Activated naive CD8-positive, alpha-beta T cell treated with anti-CD3 and anti-CD28 coated beads, Interleukin-2, amount 10 ng/mL, durations not matched to agents 7 days and 5 days (primary cell): ENCODE measurements at regions not wholly inside any gene's neighbourhood (a gene's known extent, or its start where the extent isn't known, plus 50 kb on each side); places are given as distances from the start of the nearest gene placed in this dataset.
"Not testable (repeated sequence)": the region's sequence is repeated elsewhere in the genome, so short reads cannot be mapped to it uniquely, and the experiment has no call there.

ENCODE experiments used
- ATAC-seq: fragments of 150-1000 bp; cut with Tn5 transposase; one replicate; pipeline ENCODE4 v1.10.0; 2021; ENCODE audit warnings: low read depth, moderate library complexity
- POLR2A ChIA-PET: fragments of 350-600 bp; sonication (Branson Sonifier 250); formaldehyde crosslinking; loops from one replicate; lab custom pipeline; 2021; ENCODE audit warnings: antibody characterized with exemption; lab: Charles Lee
- DNase-seq: peaks from one replicate; pipeline ENCODE4 v3.0.0; 2021
- H3K27ac Mint-ChIP-seq: one replicate; pipeline ENCODE4 v1.8.0; 2022; ENCODE audit warnings: mild to moderate bottlenecking, mixed read lengths
- H3K27me3 Mint-ChIP-seq: one replicate; pipeline ENCODE4 v1.8.0; 2022; ENCODE audit warnings: mild to moderate bottlenecking, moderate library complexity, mixed read lengths
- H3K36me3 Mint-ChIP-seq: one replicate; pipeline ENCODE4 v1.8.0; 2021; ENCODE audit warnings: mild to moderate bottlenecking, mixed read lengths
- H3K4me1 Mint-ChIP-seq: one replicate; pipeline ENCODE4 v1.8.0; 2021; ENCODE audit warnings: mixed read lengths
- H3K4me3 Mint-ChIP-seq: one replicate; pipeline ENCODE4 v1.8.0; 2022; ENCODE audit warnings: mild to moderate bottlenecking, moderate library complexity, mixed read lengths
- H3K9me3 Mint-ChIP-seq: one replicate; pipeline ENCODE4 v1.8.0; 2021; ENCODE audit warnings: mixed read lengths

- ATAC-seq, DNase-seq, H3K36me3 Mint-ChIP-seq, H3K27ac Mint-ChIP-seq, H3K9me3 Mint-ChIP-seq, H3K27me3 Mint-ChIP-seq, H3K4me3 Mint-ChIP-seq, POLR2A ChIA-PET, H3K4me1 Mint-ChIP-seq: not testable (repeated sequence)
These were observed 4446.4 kb upstream of the TPTE start for GRCh38 chr21:6074935-6075334.

GRCh38 chr21:6075627-6076208, 4445.7 kb upstream of the TPTE start:
- POLR2A ChIA-PET, H3K4me3 Mint-ChIP-seq, H3K9me3 Mint-ChIP-seq, DNase-seq, H3K36me3 Mint-ChIP-seq, ATAC-seq, H3K4me1 Mint-ChIP-seq, H3K27me3 Mint-ChIP-seq, H3K27ac Mint-ChIP-seq: not testable (repeated sequence)

- H3K9me3 Mint-ChIP-seq, POLR2A ChIA-PET, H3K4me1 Mint-ChIP-seq, DNase-seq, H3K27me3 Mint-ChIP-seq, H3K4me3 Mint-ChIP-seq, ATAC-seq, H3K36me3 Mint-ChIP-seq, H3K27ac Mint-ChIP-seq: not testable (repeated sequence)
These were observed 4444.0 kb upstream of the TPTE start for GRCh38 chr21:6077358-6077757.

- H3K9me3 Mint-ChIP-seq, DNase-seq, POLR2A ChIA-PET, ATAC-seq, H3K4me1 Mint-ChIP-seq, H3K36me3 Mint-ChIP-seq, H3K27ac Mint-ChIP-seq, H3K4me3 Mint-ChIP-seq, H3K27me3 Mint-ChIP-seq: not testable (repeated sequence)
These were observed 4442.5 kb upstream of the TPTE start for GRCh38 chr21:6078902-6079301.

- H3K36me3 Mint-ChIP-seq, H3K9me3 Mint-ChIP-seq, H3K27me3 Mint-ChIP-seq, POLR2A ChIA-PET, DNase-seq, H3K4me1 Mint-ChIP-seq, H3K4me3 Mint-ChIP-seq, H3K27ac Mint-ChIP-seq: not testable (repeated sequence)
- peak; percentile 51 for ATAC-seq
These were observed 4440.3 kb upstream of the TPTE start for GRCh38 chr21:6080941-6081655.

DNA sequence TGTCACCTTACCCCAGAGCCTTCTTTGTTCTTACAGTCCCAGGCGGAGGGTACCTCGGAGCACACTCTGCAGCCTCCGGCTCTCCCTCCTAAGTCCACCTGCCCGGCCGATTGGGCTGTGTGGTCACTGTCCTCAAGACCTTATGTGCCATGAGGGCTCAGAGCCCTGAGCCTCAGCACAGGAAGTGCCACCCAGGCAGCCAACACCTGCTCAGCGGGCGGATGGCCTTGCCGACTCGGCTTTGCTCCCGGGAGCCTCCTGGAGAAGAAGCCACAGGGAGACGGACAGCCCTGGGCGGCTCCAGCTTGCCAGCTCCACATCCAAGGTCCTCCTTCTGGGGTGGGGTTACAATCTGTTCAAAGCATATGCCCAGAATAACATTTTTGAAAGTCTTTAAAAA, 4439.2 kb upstream of the TPTE start:
- DNase-seq, H3K27ac Mint-ChIP-seq, H3K27me3 Mint-ChIP-seq, ATAC-seq, POLR2A ChIA-PET, H3K4me1 Mint-ChIP-seq, H3K9me3 Mint-ChIP-seq, H3K4me3 Mint-ChIP-seq, H3K36me3 Mint-ChIP-seq: not testable (repeated sequence)

- DNase-seq, H3K36me3 Mint-ChIP-seq, H3K27ac Mint-ChIP-seq, H3K4me3 Mint-ChIP-seq, H3K27me3 Mint-ChIP-seq, H3K9me3 Mint-ChIP-seq, POLR2A ChIA-PET, ATAC-seq, H3K4me1 Mint-ChIP-seq: not testable (repeated sequence)
These were observed 4437.7 kb upstream of the TPTE start for GRCh38 chr21:6083574-6084120.

GRCh38 chr21:6086038-6086437, 4435.3 kb upstream of the TPTE start:
- H3K4me1 Mint-ChIP-seq, H3K27ac Mint-ChIP-seq, ATAC-seq, H3K36me3 Mint-ChIP-seq, H3K9me3 Mint-ChIP-seq, POLR2A ChIA-PET, H3K27me3 Mint-ChIP-seq, DNase-seq, H3K4me3 Mint-ChIP-seq: not testable (repeated sequence)

- H3K27ac Mint-ChIP-seq, H3K9me3 Mint-ChIP-seq, ATAC-seq, H3K4me1 Mint-ChIP-seq, H3K36me3 Mint-ChIP-seq, POLR2A ChIA-PET, DNase-seq, H3K27me3 Mint-ChIP-seq, H3K4me3 Mint-ChIP-seq: not testable (repeated sequence)
These were observed 4433.7 kb upstream of the TPTE start for GRCh38 chr21:6087579-6088178.

- POLR2A ChIA-PET, H3K36me3 Mint-ChIP-seq, ATAC-seq, H3K9me3 Mint-ChIP-seq, H3K4me3 Mint-ChIP-seq, H3K4me1 Mint-ChIP-seq, DNase-seq, H3K27me3 Mint-ChIP-seq, H3K27ac Mint-ChIP-seq: not testable (repeated sequence)
These were observed 4431.0 kb upstream of the TPTE start for GRCh38 chr21:6090286-6090908.

DNA sequence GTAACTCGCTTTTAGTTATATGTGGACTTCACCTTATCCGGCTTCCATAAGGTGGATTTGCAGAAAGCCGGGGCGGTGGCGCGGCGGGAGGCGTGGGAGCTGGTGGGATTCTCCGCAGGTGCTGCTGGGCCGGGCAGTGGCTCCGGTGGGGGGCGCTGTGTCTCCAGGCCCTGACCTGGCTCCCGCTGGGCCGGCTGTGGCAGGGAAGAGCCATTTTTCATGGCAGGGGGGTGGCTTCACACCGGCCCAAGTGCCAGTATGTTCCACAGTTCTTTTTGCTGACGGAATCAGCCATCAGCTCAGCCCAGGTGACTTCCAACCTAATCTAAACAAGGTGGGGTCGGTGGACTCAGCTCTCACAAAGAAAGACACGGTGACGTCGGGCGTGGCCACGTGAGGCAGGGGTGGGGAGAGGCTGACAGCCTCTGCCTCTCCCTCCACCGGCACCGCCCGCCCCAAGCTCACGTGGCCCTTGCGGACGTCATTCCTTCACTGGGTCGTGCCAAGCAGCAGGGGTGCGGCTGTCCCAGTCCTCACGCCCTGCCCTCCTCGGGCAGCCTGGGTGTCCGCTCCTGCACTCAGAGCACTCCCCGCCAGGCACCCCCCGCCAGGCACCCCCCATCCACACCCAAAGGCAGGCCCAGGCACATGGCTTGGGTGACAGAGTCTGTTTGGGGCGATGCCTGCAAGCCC, 4429.9 kb upstream of the TPTE start:
- H3K27ac Mint-ChIP-seq, H3K36me3 Mint-ChIP-seq, DNase-seq, H3K4me3 Mint-ChIP-seq, POLR2A ChIA-PET, H3K27me3 Mint-ChIP-seq, H3K4me1 Mint-ChIP-seq, ATAC-seq, H3K9me3 Mint-ChIP-seq: not testable (repeated sequence)

DNA sequence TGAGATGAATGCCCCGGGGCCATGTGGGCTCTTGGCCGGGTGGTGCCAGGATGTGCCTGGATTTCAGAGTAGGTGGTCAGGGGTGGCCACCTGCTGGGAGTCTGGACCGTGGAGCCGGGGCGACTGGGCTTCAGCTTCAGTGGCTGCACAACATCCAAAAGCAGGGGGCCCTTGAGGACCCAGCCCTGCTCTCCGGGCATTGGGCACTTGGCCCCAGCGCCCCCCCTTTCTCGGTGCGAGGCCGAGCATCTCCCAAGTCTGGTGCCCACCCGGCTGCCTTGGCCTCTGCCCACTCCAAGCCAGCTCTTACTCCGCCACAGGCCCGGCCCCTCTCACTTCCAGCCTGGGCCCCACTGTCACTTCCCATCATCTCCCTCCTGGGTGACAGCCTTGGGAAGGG, 4429.0 kb upstream of the TPTE start:
- H3K27ac Mint-ChIP-seq, H3K4me1 Mint-ChIP-seq, H3K9me3 Mint-ChIP-seq, POLR2A ChIA-PET, H3K4me3 Mint-ChIP-seq, H3K27me3 Mint-ChIP-seq, H3K36me3 Mint-ChIP-seq, ATAC-seq, DNase-seq: not testable (repeated sequence)

DNA sequence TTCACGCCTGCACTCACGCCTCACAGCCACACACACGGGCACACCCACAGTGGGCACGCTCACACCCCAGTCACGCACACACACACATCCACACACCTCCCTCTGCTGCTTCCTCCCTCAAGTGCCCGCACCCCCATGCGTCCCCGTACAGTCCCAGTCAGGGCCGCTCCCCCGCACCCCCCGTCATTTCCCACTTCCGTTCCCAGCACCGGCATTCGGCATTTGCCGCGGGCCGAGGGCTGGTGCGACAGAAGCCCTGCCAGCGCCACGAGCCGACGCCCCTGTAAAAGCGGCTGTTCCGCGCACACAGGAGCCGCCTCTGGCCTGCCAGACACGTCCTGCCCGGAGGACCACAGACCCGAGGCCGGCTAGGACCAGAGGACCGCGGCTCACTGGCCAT, 4428.0 kb upstream of the TPTE start:
- ATAC-seq, result peak; percentile 39
- H3K4me1 Mint-ChIP-seq, H3K27me3 Mint-ChIP-seq, H3K9me3 Mint-ChIP-seq, H3K36me3 Mint-ChIP-seq, H3K4me3 Mint-ChIP-seq, DNase-seq, POLR2A ChIA-PET, H3K27ac Mint-ChIP-seq: not testable (repeated sequence)
